ENCODE measurements at regions not wholly inside any gene's neighbourhood (a gene's known extent, or its start where the extent isn't known, plus 50 kb on each side); places are given as distances from the start of the nearest gene placed in this dataset.

DNA sequence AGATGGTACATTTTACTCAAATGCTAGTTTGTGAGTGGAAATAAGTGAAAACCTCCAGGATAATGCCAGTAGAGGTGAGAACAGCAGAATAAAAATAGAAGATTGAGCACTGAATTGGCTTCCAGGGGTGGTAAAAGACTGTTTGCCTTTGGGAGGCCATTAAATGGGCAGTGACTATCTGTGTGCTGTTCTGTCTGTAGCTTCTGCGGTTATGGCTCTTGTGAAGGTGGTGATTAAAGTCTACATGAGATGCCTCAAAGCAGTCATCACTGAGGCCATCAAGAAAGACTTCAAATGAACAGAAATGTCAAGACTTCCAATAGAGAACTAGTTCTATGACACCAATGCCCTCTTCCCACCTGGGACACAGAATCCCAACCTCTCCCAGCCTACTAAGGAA lies 108.8 kb downstream of the EFHB start:
- Histone ChIP-seq H2BK5ac (ENCODE audit: low read length) (no peak overlapping the region), H2BK120ac (ENCODE audit: low read depth, low read length) (no peak overlapping the region), H4K8ac (ENCODE audit: low read depth, low read length) (no peak overlapping the region), H3K18ac (ENCODE audit: low read length) (no peak overlapping the region), H3K9me3 (replicated peaks in 1 of 2; ENCODE audit: control insufficient read depth in 2 of 2, insufficient read depth in 1 of 2, low read depth in 1 of 2, low read length in 2 of 2) (peaks cover 0 to 5% of the 10 kb centered on the region in 2 donors), H3K4me2 (ENCODE audit: insufficient read depth, low read length, poor library complexity, severe bottlenecking) (no peak overlapping the region), H3K27ac (replicated peaks; ENCODE audit: low read length) (no peak overlapping the region), H3K4ac (ENCODE audit: low read length) (no peak overlapping the region), H3K23ac (ENCODE audit: low read depth, low read length, poor library complexity) (no peak overlapping the region), H2AK5ac (ENCODE audit: low read depth, low read length) (no peak overlapping the region), H3K9ac (ENCODE audit: low read depth, low read length, poor library complexity) (no peak overlapping the region), H2AFZ (ENCODE audit: low read length) (no peak overlapping the region), H3K79me1 (ENCODE audit: low read depth, low read length) (no peaks in the 10 kb centered on the region), H3K14ac (ENCODE audit: low read length) (no peak overlapping the region), H3K4me1 (ENCODE audit: control insufficient read depth in 2 of 2, insufficient read depth in 1 of 2, low read depth in 1 of 2, low read length in 2 of 2) (no peaks in the 10 kb centered on the region), H2BK12ac (ENCODE audit: low read length) (no peak overlapping the region), H3K36me3 (replicated peaks in 1 of 2; ENCODE audit: control insufficient read depth in 2 of 2, insufficient read depth in 2 of 2, low read length in 2 of 2) (no peaks in the 10 kb centered on the region), H4K91ac (ENCODE audit: low read depth, low read length, poor library complexity) (no peak overlapping the region), H3K27me3 (ENCODE audit: control insufficient read depth in 3 of 3, insufficient read depth in 3 of 3, low read depth in 1 of 3, low read length in 3 of 3) (no peaks in the 10 kb centered on the region), H2BK15ac (ENCODE audit: low read length) (no peak overlapping the region), H3K4me3 (ENCODE audit: low read length in 2 of 2) (no peak overlapping the region)
- WGBS, 2 donors (ENCODE audit: extremely low coverage in 2 of 2, insufficient read length in 2 of 2, insufficient replicate concordance in 1 of 2): no CpG with 5 or more reads among the region's 1 CpG
- no peak for DNase-seq (ENCODE audit: low spot score)

DNA sequence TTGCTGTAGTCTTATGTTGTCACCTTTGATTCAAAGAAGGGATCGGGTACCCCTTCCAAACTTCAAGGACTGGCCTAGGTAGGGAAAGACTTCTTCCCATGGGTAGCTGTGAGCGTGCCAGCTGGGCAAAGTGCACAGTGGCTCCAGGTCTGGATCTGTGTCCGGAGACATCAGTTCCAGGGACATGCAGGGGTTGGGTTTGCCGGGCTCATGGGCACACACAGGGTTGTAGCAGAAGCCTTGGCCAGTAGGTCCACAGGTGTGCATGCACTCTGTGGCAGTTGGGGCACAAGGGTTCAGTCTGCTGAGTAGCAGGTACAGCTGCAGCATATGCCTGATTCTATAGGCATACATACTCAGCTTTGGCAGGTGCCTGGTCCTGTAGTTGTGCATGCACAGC lies 111.2 kb downstream of the EFHB start:
- no peak overlapping the region for H4K91ac ChIP-seq (ENCODE audit: low read depth, low read length, poor library complexity)
- peak overlapping the region; percentile 5 for H2AK5ac ChIP-seq (ENCODE audit: low read depth, low read length)
- H3K27ac ChIP-seq (replicated peaks; ENCODE audit: low read length): no peak overlapping the region
- H3K36me3 ChIP-seq (replicated peaks in 1 of 2; ENCODE audit: control insufficient read depth in 2 of 2, insufficient read depth in 2 of 2, low read length in 2 of 2): no peaks in the 10 kb centered on the region
- no peak overlapping the region for H2AFZ ChIP-seq (ENCODE audit: low read length)
- no peak overlapping the region for H2BK15ac ChIP-seq (ENCODE audit: low read length)
- H3K79me1 ChIP-seq (ENCODE audit: low read depth, low read length): no peaks in the 10 kb centered on the region
- H3K4me2 ChIP-seq (ENCODE audit: insufficient read depth, low read length, poor library complexity, severe bottlenecking): no peak overlapping the region
- no peak overlapping the region for H3K4me3 ChIP-seq (ENCODE audit: low read length in 2 of 2)
- H3K27me3 ChIP-seq (ENCODE audit: control insufficient read depth in 3 of 3, insufficient read depth in 3 of 3, low read depth in 1 of 3, low read length in 3 of 3): no peaks in the 10 kb centered on the region
- H3K9ac ChIP-seq (ENCODE audit: low read depth, low read length, poor library complexity): no peak overlapping the region
- H2BK5ac ChIP-seq (ENCODE audit: low read length): no peak overlapping the region
- H2BK12ac ChIP-seq (ENCODE audit: low read length): no peak overlapping the region
- H4K8ac ChIP-seq (ENCODE audit: low read depth, low read length): no peak overlapping the region
- no peaks in the 10 kb centered on the region for H3K4me1 ChIP-seq (ENCODE audit: control insufficient read depth in 2 of 2, insufficient read depth in 1 of 2, low read depth in 1 of 2, low read length in 2 of 2)
- H3K23ac ChIP-seq (ENCODE audit: low read depth, low read length, poor library complexity): no peak overlapping the region
- no peak overlapping the region for H3K18ac ChIP-seq (ENCODE audit: low read length)
- no peak overlapping the region for H2BK120ac ChIP-seq (ENCODE audit: low read depth, low read length)
- H3K4ac ChIP-seq (ENCODE audit: low read length): no peak overlapping the region
- DNase-seq (ENCODE audit: low spot score): no peak
- H3K14ac ChIP-seq (ENCODE audit: low read length): peak overlapping the region; percentile 64
- WGBS, 2 donors (ENCODE audit: extremely low coverage in 2 of 2, insufficient read length in 2 of 2, insufficient replicate concordance in 1 of 2): no CpG with 5 or more reads among the region's 4 CpGs
- H3K9me3 ChIP-seq (replicated peaks in 1 of 2; ENCODE audit: control insufficient read depth in 2 of 2, insufficient read depth in 1 of 2, low read depth in 1 of 2, low read length in 2 of 2): peaks cover 0 to 5% of the 10 kb centered on the region in 2 donors

DNA sequence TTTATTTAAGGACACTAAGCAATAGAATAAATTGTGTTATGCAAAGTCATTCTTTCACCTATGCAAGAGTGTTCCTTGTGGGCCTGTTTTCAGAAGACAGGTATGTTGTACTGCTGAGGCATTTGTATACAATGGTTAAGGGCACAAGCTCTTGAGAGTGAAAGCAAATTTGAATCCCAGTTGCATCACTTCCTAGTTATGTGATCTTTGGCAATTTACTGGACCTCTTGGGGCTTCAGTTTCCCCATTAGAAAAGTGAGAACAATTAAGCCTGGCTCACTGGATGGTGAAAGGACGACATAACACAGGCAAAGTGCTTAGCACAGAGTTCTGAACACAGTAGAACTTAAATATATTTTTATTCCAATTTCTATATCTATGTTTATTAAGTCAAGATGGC lies 117.4 kb downstream of the EFHB start:
- no peak overlapping the region for H2AFZ ChIP-seq (ENCODE audit: low read length)
- no peak overlapping the region for H3K27ac ChIP-seq (replicated peaks; ENCODE audit: low read length)
- no CpG with 5 or more reads among the region's 1 CpG for WGBS, 2 donors (ENCODE audit: extremely low coverage in 2 of 2, insufficient read length in 2 of 2, insufficient replicate concordance in 1 of 2)
- no peaks in the 10 kb centered on the region for H3K36me3 ChIP-seq (replicated peaks in 1 of 2; ENCODE audit: control insufficient read depth in 2 of 2, insufficient read depth in 2 of 2, low read length in 2 of 2)
- no peak overlapping the region for H3K23ac ChIP-seq (ENCODE audit: low read depth, low read length, poor library complexity)
- H4K8ac ChIP-seq (ENCODE audit: low read depth, low read length): no peak overlapping the region
- H3K4ac ChIP-seq (ENCODE audit: low read length): no peak overlapping the region
- no peak overlapping the region for H2BK5ac ChIP-seq (ENCODE audit: low read length)
- H3K9ac ChIP-seq (ENCODE audit: low read depth, low read length, poor library complexity): no peak overlapping the region
- no peak overlapping the region for H3K14ac ChIP-seq (ENCODE audit: low read length)
- no peak overlapping the region for H2BK12ac ChIP-seq (ENCODE audit: low read length)
- no peak overlapping the region for H2BK15ac ChIP-seq (ENCODE audit: low read length)
- no peak for DNase-seq (ENCODE audit: low spot score)
- H3K9me3 ChIP-seq (replicated peaks in 1 of 2; ENCODE audit: control insufficient read depth in 2 of 2, insufficient read depth in 1 of 2, low read depth in 1 of 2, low read length in 2 of 2): no peaks in the 10 kb centered on the region
- no peaks in the 10 kb centered on the region for H3K79me1 ChIP-seq (ENCODE audit: low read depth, low read length)
- H3K4me1 ChIP-seq (ENCODE audit: control insufficient read depth in 2 of 2, insufficient read depth in 1 of 2, low read depth in 1 of 2, low read length in 2 of 2): no peaks in the 10 kb centered on the region
- no peaks in the 10 kb centered on the region for H3K27me3 ChIP-seq (ENCODE audit: control insufficient read depth in 3 of 3, insufficient read depth in 3 of 3, low read depth in 1 of 3, low read length in 3 of 3)
- H4K91ac ChIP-seq (ENCODE audit: low read depth, low read length, poor library complexity): no peak overlapping the region
- no peak overlapping the region for H3K18ac ChIP-seq (ENCODE audit: low read length)
- H2AK5ac ChIP-seq (ENCODE audit: low read depth, low read length): no peak overlapping the region
- no peak overlapping the region for H3K4me2 ChIP-seq (ENCODE audit: insufficient read depth, low read length, poor library complexity, severe bottlenecking)
- no peak overlapping the region for H2BK120ac ChIP-seq (ENCODE audit: low read depth, low read length)
- H3K4me3 ChIP-seq (ENCODE audit: low read length in 2 of 2): no peak overlapping the region

DNA sequence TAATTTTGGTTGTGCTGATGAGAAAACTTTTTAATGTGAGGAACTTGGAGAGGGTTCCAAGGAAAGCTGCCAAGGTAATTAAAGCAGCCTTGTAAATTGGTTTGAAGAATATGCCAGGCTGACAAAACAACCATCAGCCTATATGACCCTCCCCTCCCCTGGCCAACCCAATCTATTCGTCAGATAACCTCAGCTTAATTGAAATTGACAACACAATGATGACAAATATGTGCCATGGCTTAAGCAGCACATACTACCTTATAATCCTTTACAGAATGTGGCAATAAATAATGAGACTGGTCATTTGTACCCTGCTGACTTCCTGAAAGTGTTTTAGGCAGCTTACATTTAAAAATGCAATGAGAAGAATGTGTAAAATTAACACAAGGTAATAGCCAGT lies 118.2 kb downstream of the EFHB start:
- no CpG with 5 or more reads among the region's 1 CpG for WGBS, 2 donors (ENCODE audit: extremely low coverage in 2 of 2, insufficient read length in 2 of 2, insufficient replicate concordance in 1 of 2)

More for the DNA sequence above, 118.2 kb downstream of the EFHB start:
- no peaks in the 10 kb centered on the region for H3K79me1 ChIP-seq (ENCODE audit: low read depth, low read length)
- H3K18ac ChIP-seq (ENCODE audit: low read length): no peak overlapping the region
- no peak overlapping the region for H3K4me2 ChIP-seq (ENCODE audit: insufficient read depth, low read length, poor library complexity, severe bottlenecking)
- H3K4ac ChIP-seq (ENCODE audit: low read length): no peak overlapping the region
- no peak overlapping the region for H2AK5ac ChIP-seq (ENCODE audit: low read depth, low read length)
- no peak overlapping the region for H2BK5ac ChIP-seq (ENCODE audit: low read length)
- H3K9ac ChIP-seq (ENCODE audit: low read depth, low read length, poor library complexity): no peak overlapping the region
- no peak overlapping the region for H3K4me3 ChIP-seq (ENCODE audit: low read length in 2 of 2)
- H3K14ac ChIP-seq (ENCODE audit: low read length): no peak overlapping the region
- H2BK12ac ChIP-seq (ENCODE audit: low read length): no peak overlapping the region
- no peaks in the 10 kb centered on the region for H3K4me1 ChIP-seq (ENCODE audit: control insufficient read depth in 2 of 2, insufficient read depth in 1 of 2, low read depth in 1 of 2, low read length in 2 of 2)
- H3K9me3 ChIP-seq (replicated peaks in 1 of 2; ENCODE audit: control insufficient read depth in 2 of 2, insufficient read depth in 1 of 2, low read depth in 1 of 2, low read length in 2 of 2): no peaks in the 10 kb centered on the region
- no peak overlapping the region for H3K27ac ChIP-seq (replicated peaks; ENCODE audit: low read length)
- no peak overlapping the region for H3K23ac ChIP-seq (ENCODE audit: low read depth, low read length, poor library complexity)
- H2BK120ac ChIP-seq (ENCODE audit: low read depth, low read length): no peak overlapping the region
- no peak overlapping the region for H4K8ac ChIP-seq (ENCODE audit: low read depth, low read length)
- no peaks in the 10 kb centered on the region for H3K36me3 ChIP-seq (replicated peaks in 1 of 2; ENCODE audit: control insufficient read depth in 2 of 2, insufficient read depth in 2 of 2, low read length in 2 of 2)
- no peak overlapping the region for H2AFZ ChIP-seq (ENCODE audit: low read length)
- no peak overlapping the region for H4K91ac ChIP-seq (ENCODE audit: low read depth, low read length, poor library complexity)
- no peak for DNase-seq (ENCODE audit: low spot score)
- no peak overlapping the region for H2BK15ac ChIP-seq (ENCODE audit: low read length)
- H3K27me3 ChIP-seq (ENCODE audit: control insufficient read depth in 3 of 3, insufficient read depth in 3 of 3, low read depth in 1 of 3, low read length in 3 of 3): no peaks in the 10 kb centered on the region
